Upper lobe of right lung (tissue), 1 donor: ENCODE measurements at regions not wholly inside any gene's neighbourhood (a gene's known extent, or its start where the extent isn't known, plus 50 kb on each side); places are given as distances from the start of the nearest gene placed in this dataset.

Source experiments
- ATAC-seq: fragments of 200-7000 bp; cut with Tn5 transposase; one replicate; pipeline ENCODE4 v1.9.1; 2020; ENCODE audit warnings: mild to moderate bottlenecking, moderate library complexity
- DNase-seq: peaks from one replicate; pipeline ENCODE4 v3.0.0-alpha.2; 2020
- H3K27ac ChIP-seq: fragments of 200-600 bp; one replicate; pipeline ENCODE4 v1.8.0; 2022
- H3K27me3 ChIP-seq: fragments of 200-600 bp; one replicate; pipeline ENCODE4 v1.8.0; 2022; ENCODE audit warnings: mild to moderate bottlenecking
- H3K36me3 ChIP-seq: fragments of 200-600 bp; one replicate; pipeline ENCODE4 v1.8.0; 2022
- H3K4me1 ChIP-seq: fragments of 200-600 bp; one replicate; pipeline ENCODE4 v1.8.0; 2022
- H3K4me3 ChIP-seq: fragments of 200-600 bp; one replicate; pipeline ENCODE4 v1.8.0; 2022; ENCODE audit warnings: mild to moderate bottlenecking
- H3K9me3 ChIP-seq: fragments of 200-600 bp; one replicate; pipeline ENCODE4 v1.8.0; 2022
- CTCF ChIP-seq: fragments of 200-600 bp; IDR thresholded peaks from one replicate; pipeline ENCODE4 v1.8.0; 2022; ENCODE audit warnings: antibody characterized with exemption
- intact Hi-C: fragments of 100-400 bp; cut with DNase I; formaldehyde crosslinking; loops from one replicate; pipeline ENCODE4 v1.11.0; 2022
- donor health status: DM: no; HTN: yes; CAD: no; lungs with severe emphysema.

DNA sequence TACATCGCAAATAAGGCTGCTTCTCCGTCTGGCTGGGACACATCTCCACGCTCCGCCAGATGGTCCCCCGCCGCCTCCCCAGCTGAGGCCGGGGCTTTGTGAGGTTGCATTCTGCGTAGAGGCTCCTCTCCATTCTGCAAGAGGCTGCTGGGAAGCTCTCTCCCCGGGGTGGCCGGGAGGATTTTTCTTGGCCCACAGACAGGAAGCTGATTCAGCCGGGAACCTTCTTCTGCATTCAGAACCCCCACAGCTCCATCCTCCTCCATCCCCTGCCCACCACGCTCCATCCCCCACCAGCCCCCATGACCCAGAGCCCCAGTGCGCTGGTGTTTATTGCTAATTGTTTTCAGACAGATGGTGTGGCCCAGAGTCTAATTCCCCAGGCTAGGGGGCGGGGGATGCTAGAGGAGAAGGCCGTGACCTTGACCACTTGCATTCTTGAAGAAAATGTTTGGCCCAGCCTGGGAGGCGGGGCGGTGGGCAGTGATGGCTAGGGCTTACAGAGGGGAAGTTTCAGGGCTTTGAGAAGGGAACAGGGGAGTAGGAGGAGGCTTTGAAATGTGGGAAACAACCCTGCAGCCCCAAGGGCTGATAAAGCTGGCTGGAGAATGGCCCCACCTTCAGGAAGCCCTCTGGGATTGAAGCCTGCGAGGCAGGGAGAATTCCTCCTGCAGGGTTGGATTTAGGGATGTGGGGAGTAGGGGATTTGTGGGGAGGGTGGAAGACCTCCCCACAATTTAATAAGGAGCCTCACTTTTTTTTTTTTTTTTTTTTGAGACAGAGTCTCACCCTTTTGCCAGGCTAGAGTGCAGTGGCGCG is 88.5 kb upstream of the NCOR2 start:
- no peaks in the 10 kb centered on the region for H3K27me3 ChIP-seq
- intact Hi-C loops, result no loop called here
- H3K4me1 ChIP-seq, result peaks cover 21% of the 10 kb centered on the region
- no peak for TF ChIP-seq CTCF
- H3K9me3 ChIP-seq, result no peaks in the 10 kb centered on the region
- no peaks in the 10 kb centered on the region for H3K36me3 ChIP-seq
- no peak for DNase-seq
- H3K4me3 ChIP-seq, result no peak overlapping the region
- peak; percentile 50 for ATAC-seq
- peak overlapping the region; percentile 73 for H3K27ac ChIP-seq

- no peaks in the 10 kb centered on the region for H3K36me3 ChIP-seq
- DNase-seq (peak; percentile 78), ATAC-seq (peak; percentile 73)
- peak overlapping the region; percentile 6 for H3K4me3 ChIP-seq
- H3K4me1 ChIP-seq, result peaks cover 21% of the 10 kb centered on the region
- H3K27ac ChIP-seq, result peak overlapping the region; percentile 73
- H3K9me3 ChIP-seq, result no peaks in the 10 kb centered on the region
- intact Hi-C loops, result no loop called here
- TF ChIP-seq CTCF, result no peak
- H3K27me3 ChIP-seq, result no peaks in the 10 kb centered on the region
These were observed 87.8 kb upstream of the NCOR2 start for GRCh38 chr12:124655048-124655697.

GRCh38 chr12:124654666-124655047 is 87.2 kb upstream of the NCOR2 start:
- Histone ChIP-seq H3K27me3 (no peaks in the 10 kb centered on the region), H3K4me3 (peak overlapping the region; percentile 6), H3K36me3 (no peaks in the 10 kb centered on the region), H3K4me1 (peaks cover 21% of the 10 kb centered on the region), H3K9me3 (no peaks in the 10 kb centered on the region), H3K27ac (peak overlapping the region; percentile 73)
- TF ChIP-seq CTCF, result no peak
- intact Hi-C loops, result no loop called here
- ATAC-seq (no peak), DNase-seq (no peak)

- DNase-seq, result no peak
- no peak for TF ChIP-seq CTCF
- Histone ChIP-seq H3K4me1 (peaks cover 21% of the 10 kb centered on the region), H3K4me3 (no peak overlapping the region), H3K36me3 (no peaks in the 10 kb centered on the region), H3K27ac (peak overlapping the region; percentile 30), H3K9me3 (no peaks in the 10 kb centered on the region), H3K27me3 (no peaks in the 10 kb centered on the region)
- peak; percentile 13 for ATAC-seq
- intact Hi-C loops, result no loop called here
These were observed 85.9 kb upstream of the NCOR2 start for GRCh38 chr12:124653169-124653931.

DNA sequence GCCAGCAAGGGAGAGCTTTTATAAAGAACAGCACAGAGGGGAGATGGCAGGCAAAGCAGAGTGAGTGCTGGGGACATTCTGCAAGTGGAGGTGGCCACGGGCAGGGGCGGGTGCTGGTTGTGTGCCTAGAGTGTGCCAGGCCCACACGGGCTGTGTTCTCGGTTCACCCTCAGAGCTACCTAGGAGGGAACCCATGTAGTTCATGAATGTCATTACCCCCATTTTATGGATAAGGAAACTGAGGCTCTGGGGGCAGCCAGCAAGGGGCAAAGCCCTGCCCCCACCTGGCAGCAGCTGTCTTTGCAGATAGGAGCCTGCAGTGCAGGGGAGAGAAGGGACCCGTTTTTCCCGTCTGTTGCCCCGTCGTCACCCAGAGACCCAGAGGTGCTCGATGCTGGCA is 85.2 kb upstream of the NCOR2 start:
- intact Hi-C loops, result no loop called here
- no peak for DNase-seq

More for the DNA sequence above, 85.2 kb upstream of the NCOR2 start:
- ATAC-seq, result no peak
- Histone ChIP-seq H3K9me3 (no peaks in the 10 kb centered on the region), H3K4me1 (peaks cover 21% of the 10 kb centered on the region), H3K4me3 (no peak overlapping the region), H3K36me3 (no peaks in the 10 kb centered on the region), H3K27ac (no peak overlapping the region), H3K27me3 (no peaks in the 10 kb centered on the region)
- TF ChIP-seq CTCF, result no peak
